KMS-11 (cell line): ENCODE measurements at regions not wholly inside any gene's neighbourhood (a gene's known extent, or its start where the extent isn't known, plus 50 kb on each side); places are given as distances from the start of the nearest gene placed in this dataset.

Experiments used
- H2AFZ ChIP-seq: fragments of 200-600 bp; sonication (generic); 2 replicates; pipeline ENCODE4 v1.6.1; 2016; ENCODE audit warnings: antibody characterized with exemption, mixed run types, low read depth
- H3K27ac ChIP-seq: fragments of 200-600 bp; sonication (generic); 2 replicates; pipeline ENCODE4 v1.6.1; 2016; ENCODE audit warnings: mild to moderate bottlenecking, mixed run types
- H3K27me3 ChIP-seq: fragments of 200-600 bp; sonication (generic); 2 replicates; pipeline ENCODE4 v1.6.1; 2017; ENCODE audit warnings: mild to moderate bottlenecking, low read depth, mixed run types, moderate library complexity; ENCODE audit not compliant: insufficient read depth
- H3K36me3 ChIP-seq: fragments of 200-600 bp; sonication (generic); 2 replicates; pipeline ENCODE4 v1.6.1; 2017; ENCODE audit warnings: mild to moderate bottlenecking, mixed run types; ENCODE audit not compliant: insufficient read depth
- H3K4me1 ChIP-seq: fragments of 200-600 bp; sonication (generic); 2 replicates; pipeline ENCODE4 v1.6.1; 2016; ENCODE audit warnings: mild to moderate bottlenecking, low read depth, mixed run types; ENCODE audit not compliant: poor library complexity, severe bottlenecking
- H3K4me2 ChIP-seq: fragments of 200-600 bp; sonication (generic); 2 replicates; pipeline ENCODE4 v1.7.0; 2016; ENCODE audit warnings: mild to moderate bottlenecking, mixed run types
- H3K4me3 ChIP-seq: fragments of 200-600 bp; sonication (generic); IDR thresholded peaks from 2 replicates; pipeline ENCODE4 v1.6.1; 2017; ENCODE audit warnings: low read depth, low read length, mixed read lengths; ENCODE audit not compliant: insufficient read depth
- H3K79me2 ChIP-seq: fragments of 200-600 bp; sonication (generic); 2 replicates; pipeline ENCODE4 v1.6.1; 2016; ENCODE audit warnings: low read depth, mixed run types; ENCODE audit not compliant: insufficient read depth
- H3K9ac ChIP-seq: fragments of 200-600 bp; sonication (generic); 2 replicates; pipeline ENCODE4 v1.6.1; 2016; ENCODE audit warnings: mild to moderate bottlenecking, mixed run types
- H4K20me1 ChIP-seq: fragments of 200-600 bp; sonication (generic); 2 replicates; pipeline ENCODE4 v1.6.1; 2016; ENCODE audit warnings: mild to moderate bottlenecking, mixed run types; ENCODE audit not compliant: insufficient read depth
- CTCF ChIP-seq: fragments of 200-600 bp; sonication (generic); conservative IDR thresholded peaks from 2 replicates; pipeline ENCODE4 v1.6.1; 2017; ENCODE audit warnings: low read depth, mild to moderate bottlenecking, antibody characterized with exemption, low read length, moderate library complexity, mixed read lengths

- Histone ChIP-seq H3K9ac (no peak overlapping the region), H3K4me2 (no peak overlapping the region), H2AFZ (no peak overlapping the region), H3K79me2 (no peaks in the 10 kb centered on the region), H3K27me3 (no peaks in the 10 kb centered on the region), H4K20me1 (no peaks in the 10 kb centered on the region), H3K4me3 (no peak overlapping the region), H3K4me1 (peaks cover 50% of the 10 kb centered on the region), H3K36me3 (no peaks in the 10 kb centered on the region), H3K27ac (no peak overlapping the region)
- no peak for TF ChIP-seq CTCF
Observed at GRCh38 chr14:50006141-50006540, 110.2 kb downstream of the VCPKMT start.

- Histone ChIP-seq H3K79me2 (no peaks in the 10 kb centered on the region), H3K4me2 (no peak overlapping the region), H3K27ac (no peak overlapping the region), H3K36me3 (no peaks in the 10 kb centered on the region), H3K27me3 (no peaks in the 10 kb centered on the region), H3K4me1 (peaks cover 40% of the 10 kb centered on the region), H3K9ac (no peak overlapping the region), H3K4me3 (no peak overlapping the region), H4K20me1 (no peaks in the 10 kb centered on the region), H2AFZ (no peak overlapping the region)
- TF ChIP-seq CTCF, result no peak
Observed at GRCh38 chr14:50007123-50007903, 109.1 kb downstream of the VCPKMT start.

GRCh38 chr14:50008562-50008961 is 107.8 kb downstream of the VCPKMT start:
- Histone ChIP-seq H2AFZ (peak overlapping the region; percentile 16; the same call in 1 of the 2 replicates), H3K9ac (no peak overlapping the region), H3K27me3 (no peaks in the 10 kb centered on the region), H3K27ac (no peak overlapping the region), H3K36me3 (no peaks in the 10 kb centered on the region), H3K4me1 (peaks cover 33% of the 10 kb centered on the region), H4K20me1 (no peaks in the 10 kb centered on the region), H3K4me2 (peak overlapping the region; percentile 34; the same call in 1 of the 2 replicates), H3K79me2 (no peaks in the 10 kb centered on the region), H3K4me3 (no peak overlapping the region)
- no peak for TF ChIP-seq CTCF

- H3K4me3 ChIP-seq, result no peak overlapping the region
- H2AFZ ChIP-seq, result peak overlapping the region; percentile 16; the same call in 1 of the 2 replicates
- TF ChIP-seq CTCF, result no peak
- H4K20me1 ChIP-seq, result no peaks in the 10 kb centered on the region
- no peaks in the 10 kb centered on the region for H3K79me2 ChIP-seq
- 0 out of 2 replicates have a peak overlapping the region, but pooled peaks have one; percentile 21 for H3K27ac ChIP-seq
- H3K4me2 ChIP-seq, result peak overlapping the region; percentile 34
- no peaks in the 10 kb centered on the region for H3K36me3 ChIP-seq
- H3K27me3 ChIP-seq, result no peaks in the 10 kb centered on the region
- no peak overlapping the region for H3K9ac ChIP-seq
- H3K4me1 ChIP-seq, result peaks cover 31% of the 10 kb centered on the region
Observed at GRCh38 chr14:50008974-50009373, 107.4 kb downstream of the VCPKMT start.
